GM23338 (cell line): ENCODE measurements at regions not wholly inside any gene's neighbourhood (a gene's known extent, or its start where the extent isn't known, plus 50 kb on each side); places are given as distances from the start of the nearest gene placed in this dataset.

Experiments used
- ATAC-seq: fragments of 200-7000 bp; cut with Tn5 transposase; 3 replicates; pipeline ENCODE4 v1.9.1; 2020
- DNase-seq: peaks from one replicate; pipeline ENCODE4 v3.0.0-alpha.2; 2015; ENCODE audit warnings: low spot score
- H2AFZ ChIP-seq: fragments of 200-600 bp; sonication (generic); 2 replicates; pipeline ENCODE4 v1.8.0; 2016; ENCODE audit warnings: antibody characterized with exemption, mild to moderate bottlenecking, moderate library complexity
- H3F3A ChIP-seq: fragments of 200-600 bp; sonication (generic); replicated peaks from 2 replicates; pipeline ENCODE4 v1.8.0; 2017; ENCODE audit warnings: antibody characterized with exemption, mixed run types, low read depth
- H3K27ac ChIP-seq: fragments of 200-600 bp; sonication (generic); 2 replicates; pipeline ENCODE4 v1.6.1; 2016; ENCODE audit warnings: low read depth
- H3K27me3 ChIP-seq: fragments of 200-600 bp; sonication (generic); 2 replicates; pipeline ENCODE4 v1.8.0; 2016; ENCODE audit warnings: mild to moderate bottlenecking, mixed run types, moderate library complexity; ENCODE audit not compliant: insufficient read depth
- H3K36me3 ChIP-seq: fragments of 200-600 bp; sonication (generic); 2 replicates; pipeline ENCODE4 v1.8.0; 2016; ENCODE audit warnings: mild to moderate bottlenecking; ENCODE audit not compliant: insufficient read depth
- H3K4me1 ChIP-seq: fragments of 200-600 bp; sonication (generic); 2 replicates; pipeline ENCODE4 v1.8.0; 2016; ENCODE audit warnings: mild to moderate bottlenecking, moderate library complexity; ENCODE audit not compliant: insufficient read depth
- H3K4me2 ChIP-seq: fragments of 200-600 bp; sonication (generic); 2 replicates; pipeline ENCODE4 v1.7.1; 2017; ENCODE audit warnings: mixed run types
- H3K4me3 ChIP-seq: fragments of 200-600 bp; sonication (generic); 2 replicates; pipeline ENCODE4 v1.6.1; 2016; ENCODE audit warnings: mixed run types
- H3K79me2 ChIP-seq: fragments of 200-600 bp; sonication (generic); replicated peaks from 2 replicates; pipeline ENCODE4 v1.8.0; 2017; ENCODE audit warnings: mild to moderate bottlenecking; ENCODE audit not compliant: insufficient read depth
- H3K9me2 ChIP-seq: fragments of 200-600 bp; sonication (generic); 2 replicates; pipeline ENCODE4 v1.8.0; 2017; ENCODE audit not compliant: insufficient read depth
- H4K20me1 ChIP-seq: fragments of 200-600 bp; sonication (generic); replicated peaks from 2 replicates; pipeline ENCODE4 v1.8.0; 2017; ENCODE audit warnings: mild to moderate bottlenecking; ENCODE audit not compliant: insufficient read depth
- H3K27ac Mint-ChIP-seq: 2 replicates; pipeline ENCODE4 v1.8.0; 2020; ENCODE audit warnings: inconsistent platforms, mild to moderate bottlenecking, moderate library complexity, mixed read lengths
- H3K27me3 Mint-ChIP-seq: 3 replicates; pipeline ENCODE4 v1.8.0; 2022; ENCODE audit warnings: low read depth, mild to moderate bottlenecking, moderate library complexity, mixed read lengths, inconsistent platforms; ENCODE audit not compliant: insufficient read depth, poor library complexity
- H3K36me3 Mint-ChIP-seq: 3 replicates; pipeline ENCODE4 v1.8.0; 2021; ENCODE audit warnings: low read depth, mild to moderate bottlenecking, inconsistent platforms, moderate library complexity, mixed read lengths
- H3K4me1 Mint-ChIP-seq: 3 replicates; pipeline ENCODE4 v1.8.0; 2020; ENCODE audit warnings: mild to moderate bottlenecking, inconsistent platforms, mixed read lengths
- H3K4me3 Mint-ChIP-seq: 3 replicates; pipeline ENCODE4 v1.8.0; 2021; ENCODE audit warnings: moderate library complexity, mild to moderate bottlenecking, inconsistent platforms, mixed read lengths
- H3K9me3 Mint-ChIP-seq: 3 replicates; pipeline ENCODE4 v1.8.0; 2020; ENCODE audit warnings: moderate library complexity, mild to moderate bottlenecking, inconsistent platforms, mixed read lengths
- CREB1 ChIP-seq: fragments of 250-450 bp; sonication (Bioruptor Pico); IDR thresholded peaks from 2 replicates; pipeline ENCODE4 v1.5.0; 2020; ENCODE audit warnings: low read depth, mild to moderate bottlenecking, moderate library complexity
- EZH2 ChIP-seq: fragments of 200-600 bp; sonication (generic); IDR thresholded peaks from one replicate; pipeline ENCODE4 v1.8.0; 2017; ENCODE audit warnings: antibody characterized with exemption, mild to moderate bottlenecking, low read depth; ENCODE audit not compliant: unreplicated experiment
- EZH2phosphoT487 ChIP-seq: fragments of 200-600 bp; sonication (generic); IDR thresholded peaks from one replicate; pipeline ENCODE4 v1.8.1; 2018; ENCODE audit warnings: antibody characterized with exemption; ENCODE audit not compliant: unreplicated experiment
- POLR2AphosphoS5 ChIP-seq: IDR thresholded peaks from 2 replicates; pipeline ENCODE4 v1.6.1; 2016; ENCODE audit warnings: antibody characterized with exemption, low read depth
- STAT1 ChIP-seq: IDR thresholded peaks from one replicate; pipeline ENCODE4 v1.6.1; 2016; ENCODE audit warnings: antibody characterized with exemption; ENCODE audit not compliant: unreplicated experiment
- ZNF114 ChIP-seq: fragments of 250-450 bp; sonication (Bioruptor Pico); IDR thresholded peaks from 2 replicates; pipeline ENCODE4 v1.5.0; 2020; ENCODE audit warnings: mild to moderate bottlenecking, moderate library complexity
- ZNF331 ChIP-seq: fragments of 250-450 bp; sonication (Bioruptor Pico); IDR thresholded peaks from 2 replicates; pipeline ENCODE4 v1.5.0; 2020; ENCODE audit warnings: low read depth, mild to moderate bottlenecking, moderate library complexity
- TF ChIP-seq, protein P1 (sequence below): fragments of 250-450 bp; sonication (Bioruptor Pico); IDR thresholded peaks from 2 replicates; pipeline ENCODE4 v1.5.0; 2020; ENCODE audit warnings: mild to moderate bottlenecking, moderate library complexity
- TF ChIP-seq, protein P2 (sequence below), 2 experiments: fragments of 200-600 bp in 1 of 2; sonication (generic) in 1 of 2; conservative IDR thresholded peaks; 2 replicates each; pipeline versions ENCODE4 v1.5.1 to v1.6.1; 2016 to 2017; ENCODE audit warnings: antibody characterized with exemption in 2 of 2, low read depth in 2 of 2, mild to moderate bottlenecking in 2 of 2, moderate library complexity in 1 of 2

DNA sequence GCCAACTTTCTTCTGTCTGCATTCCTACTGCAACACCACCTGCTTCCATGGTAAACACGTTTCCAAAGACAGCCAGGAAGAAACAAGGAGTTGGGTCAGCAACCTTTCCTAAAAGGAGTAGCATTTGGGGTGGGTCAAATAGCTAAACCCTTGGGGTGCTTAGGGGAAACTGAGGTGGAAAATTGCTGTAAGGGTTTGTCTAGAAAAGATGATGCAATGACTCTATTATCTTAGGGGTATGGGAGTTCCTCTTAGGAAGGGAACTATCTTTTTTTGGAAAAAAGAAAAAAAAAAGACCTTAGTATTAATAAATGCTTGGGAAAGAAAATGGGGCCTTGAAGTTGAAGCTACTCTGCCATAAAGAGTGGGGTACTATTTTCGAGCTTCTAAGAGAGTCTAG is 86.1 kb upstream of the POMGNT2 start (continued):
- TF ChIP-seq, protein P1, sequence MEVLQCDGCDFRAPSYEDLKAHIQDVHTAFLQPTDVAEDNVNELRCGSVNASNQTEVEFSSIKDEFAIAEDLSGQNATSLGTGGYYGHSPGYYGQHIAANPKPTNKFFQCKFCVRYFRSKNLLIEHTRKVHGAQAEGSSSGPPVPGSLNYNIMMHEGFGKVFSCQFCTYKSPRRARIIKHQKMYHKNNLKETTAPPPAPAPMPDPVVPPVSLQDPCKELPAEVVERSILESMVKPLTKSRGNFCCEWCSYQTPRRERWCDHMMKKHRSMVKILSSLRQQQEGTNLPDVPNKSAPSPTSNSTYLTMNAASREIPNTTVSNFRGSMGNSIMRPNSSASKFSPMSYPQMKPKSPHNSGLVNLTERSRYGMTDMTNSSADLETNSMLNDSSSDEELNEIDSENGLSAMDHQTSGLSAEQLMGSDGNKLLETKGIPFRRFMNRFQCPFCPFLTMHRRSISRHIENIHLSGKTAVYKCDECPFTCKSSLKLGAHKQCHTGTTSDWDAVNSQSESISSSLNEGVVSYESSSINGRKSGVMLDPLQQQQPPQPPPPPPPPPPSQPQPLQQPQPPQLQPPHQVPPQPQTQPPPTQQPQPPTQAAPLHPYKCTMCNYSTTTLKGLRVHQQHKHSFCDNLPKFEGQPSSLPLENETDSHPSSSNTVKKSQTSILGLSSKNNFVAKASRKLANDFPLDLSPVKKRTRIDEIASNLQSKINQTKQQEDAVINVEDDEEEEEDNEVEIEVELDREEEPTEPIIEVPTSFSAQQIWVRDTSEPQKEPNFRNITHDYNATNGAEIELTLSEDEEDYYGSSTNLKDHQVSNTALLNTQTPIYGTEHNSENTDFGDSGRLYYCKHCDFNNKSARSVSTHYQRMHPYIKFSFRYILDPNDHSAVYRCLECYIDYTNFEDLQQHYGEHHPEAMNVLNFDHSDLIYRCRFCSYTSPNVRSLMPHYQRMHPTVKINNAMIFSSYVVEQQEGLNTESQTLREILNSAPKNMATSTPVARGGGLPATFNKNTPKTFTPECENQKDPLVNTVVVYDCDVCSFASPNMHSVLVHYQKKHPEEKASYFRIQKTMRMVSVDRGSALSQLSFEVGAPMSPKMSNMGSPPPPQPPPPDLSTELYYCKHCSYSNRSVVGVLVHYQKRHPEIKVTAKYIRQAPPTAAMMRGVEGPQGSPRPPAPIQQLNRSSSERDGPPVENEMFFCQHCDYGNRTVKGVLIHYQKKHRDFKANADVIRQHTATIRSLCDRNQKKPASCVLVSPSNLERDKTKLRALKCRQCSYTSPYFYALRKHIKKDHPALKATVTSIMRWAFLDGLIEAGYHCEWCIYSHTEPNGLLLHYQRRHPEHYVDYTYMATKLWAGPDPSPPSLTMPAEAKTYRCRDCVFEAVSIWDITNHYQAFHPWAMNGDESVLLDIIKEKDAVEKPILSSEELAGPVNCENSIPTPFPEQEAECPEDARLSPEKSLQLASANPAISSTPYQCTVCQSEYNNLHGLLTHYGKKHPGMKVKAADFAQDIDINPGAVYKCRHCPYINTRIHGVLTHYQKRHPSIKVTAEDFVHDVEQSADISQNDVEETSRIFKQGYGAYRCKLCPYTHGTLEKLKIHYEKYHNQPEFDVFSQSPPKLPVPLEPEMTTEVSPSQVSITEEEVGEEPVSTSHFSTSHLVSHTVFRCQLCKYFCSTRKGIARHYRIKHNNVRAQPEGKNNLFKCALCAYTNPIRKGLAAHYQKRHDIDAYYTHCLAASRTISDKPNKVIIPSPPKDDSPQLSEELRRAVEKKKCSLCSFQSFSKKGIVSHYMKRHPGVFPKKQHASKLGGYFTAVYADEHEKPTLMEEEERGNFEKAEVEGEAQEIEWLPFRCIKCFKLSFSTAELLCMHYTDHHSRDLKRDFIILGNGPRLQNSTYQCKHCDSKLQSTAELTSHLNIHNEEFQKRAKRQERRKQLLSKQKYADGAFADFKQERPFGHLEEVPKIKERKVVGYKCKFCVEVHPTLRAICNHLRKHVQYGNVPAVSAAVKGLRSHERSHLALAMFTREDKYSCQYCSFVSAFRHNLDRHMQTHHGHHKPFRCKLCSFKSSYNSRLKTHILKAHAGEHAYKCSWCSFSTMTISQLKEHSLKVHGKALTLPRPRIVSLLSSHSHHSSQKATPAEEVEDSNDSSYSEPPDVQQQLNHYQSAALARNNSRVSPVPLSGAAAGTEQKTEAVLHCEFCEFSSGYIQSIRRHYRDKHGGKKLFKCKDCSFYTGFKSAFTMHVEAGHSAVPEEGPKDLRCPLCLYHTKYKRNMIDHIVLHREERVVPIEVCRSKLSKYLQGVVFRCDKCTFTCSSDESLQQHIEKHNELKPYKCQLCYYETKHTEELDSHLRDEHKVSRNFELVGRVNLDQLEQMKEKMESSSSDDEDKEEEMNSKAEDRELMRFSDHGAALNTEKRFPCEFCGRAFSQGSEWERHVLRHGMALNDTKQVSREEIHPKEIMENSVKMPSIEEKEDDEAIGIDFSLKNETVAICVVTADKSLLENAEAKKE = no peak
- no peak for TF ChIP-seq ZNF331 (CRISPR knock-in tag)

DNA sequence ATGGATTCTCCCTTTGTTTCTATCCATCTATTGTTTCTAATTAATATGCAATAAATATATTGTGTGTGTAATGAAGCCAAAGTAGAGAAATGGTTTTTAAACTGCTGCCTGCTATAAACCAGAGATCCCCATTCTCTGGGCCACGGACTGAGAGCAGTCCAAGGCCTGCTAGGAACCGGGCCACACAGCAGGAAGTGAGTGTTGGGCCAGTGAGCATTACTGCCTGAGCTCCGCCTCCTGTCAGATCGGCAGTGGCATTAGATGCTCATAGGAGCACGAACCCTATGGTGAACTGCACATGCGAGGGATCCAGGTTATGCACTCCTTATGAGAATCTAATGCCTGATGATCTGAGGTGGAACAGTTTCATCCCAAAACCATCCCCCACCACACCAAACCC is 85.2 kb upstream of the POMGNT2 start:
- Histone ChIP-seq H3K36me3 (no peaks in the 10 kb centered on the region), H3K9me2 (peaks cover 17% of the 10 kb centered on the region; the same call in 1 of the 2 replicates), H3F3A (no peaks in the 10 kb centered on the region), H3K79me2 (no peaks in the 10 kb centered on the region), H3K27me3 (no peaks in the 10 kb centered on the region), H3K27ac (no peak overlapping the region), H3K4me3 (no peak overlapping the region), H3K4me1 (no peaks in the 10 kb centered on the region), H4K20me1 (no peaks in the 10 kb centered on the region), H3K4me2 (no peak overlapping the region), H2AFZ (no peak overlapping the region)
- H3K4me3 Mint-ChIP-seq = no peak overlapping the region
- no peak overlapping the region for H3K27ac Mint-ChIP-seq
- peaks cover 6% of the 10 kb centered on the region for H3K9me3 Mint-ChIP-seq
- H3K4me1 Mint-ChIP-seq = no peaks in the 10 kb centered on the region
- ATAC-seq = no peak
- H3K27me3 Mint-ChIP-seq = peaks cover 3% of the 10 kb centered on the region
- no peak for DNase-seq
- no peaks in the 10 kb centered on the region for H3K36me3 Mint-ChIP-seq
- TF ChIP-seq CREB1 (CRISPR knock-in tag) (no peak), ZNF331 (CRISPR knock-in tag) (no peak), ZNF114 (CRISPR knock-in tag) (no peak), EZH2phosphoT487 (no peak), EZH2 (no peak), STAT1 (no peak), POLR2AphosphoS5 (no peak)
- TF ChIP-seq, protein P2, sequence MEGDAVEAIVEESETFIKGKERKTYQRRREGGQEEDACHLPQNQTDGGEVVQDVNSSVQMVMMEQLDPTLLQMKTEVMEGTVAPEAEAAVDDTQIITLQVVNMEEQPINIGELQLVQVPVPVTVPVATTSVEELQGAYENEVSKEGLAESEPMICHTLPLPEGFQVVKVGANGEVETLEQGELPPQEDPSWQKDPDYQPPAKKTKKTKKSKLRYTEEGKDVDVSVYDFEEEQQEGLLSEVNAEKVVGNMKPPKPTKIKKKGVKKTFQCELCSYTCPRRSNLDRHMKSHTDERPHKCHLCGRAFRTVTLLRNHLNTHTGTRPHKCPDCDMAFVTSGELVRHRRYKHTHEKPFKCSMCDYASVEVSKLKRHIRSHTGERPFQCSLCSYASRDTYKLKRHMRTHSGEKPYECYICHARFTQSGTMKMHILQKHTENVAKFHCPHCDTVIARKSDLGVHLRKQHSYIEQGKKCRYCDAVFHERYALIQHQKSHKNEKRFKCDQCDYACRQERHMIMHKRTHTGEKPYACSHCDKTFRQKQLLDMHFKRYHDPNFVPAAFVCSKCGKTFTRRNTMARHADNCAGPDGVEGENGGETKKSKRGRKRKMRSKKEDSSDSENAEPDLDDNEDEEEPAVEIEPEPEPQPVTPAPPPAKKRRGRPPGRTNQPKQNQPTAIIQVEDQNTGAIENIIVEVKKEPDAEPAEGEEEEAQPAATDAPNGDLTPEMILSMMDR (conservative IDR thresholded peaks at IDR 0.05; ENCODE audit: low read depth in 2 of 2) = no peak
- TF ChIP-seq, protein P1 = no peak
